PC-9 (cell line): ENCODE measurements at regions not wholly inside any gene's neighbourhood (a gene's known extent, or its start where the extent isn't known, plus 50 kb on each side); places are given as distances from the start of the nearest gene placed in this dataset.

Experiments
- BruUV-seq: library from RNA; stranded (reverse); fragments of 400-500 nt; replicated peaks from 2 replicates; lab custom pipeline; 2021; lab: Mats Ljungman, UMichigan
- CTCF ChIA-PET: fragments of 300-600 bp; sonication (Branson Sonifier 250); formaldehyde crosslinking; loops from one replicate; lab custom pipeline; 2022; ENCODE audit warnings: antibody characterized with exemption; lab: Charles Lee
- POLR2A ChIA-PET: fragments of 300-600 bp; sonication (Branson Sonifier 250); formaldehyde crosslinking; loops from one replicate; lab custom pipeline; 2022; ENCODE audit warnings: antibody characterized with exemption; ENCODE audit not compliant: unreplicated experiment; lab: Charles Lee
- DNase-seq, 2 experiments: peaks; one replicate each; pipeline versions ENCODE4 v3.0.0 to v3.0.0-alpha.2; 2015 to 2022; ENCODE audit warnings: mixed read lengths in 1 of 2
- H2AFZ ChIP-seq: fragments of 200-600 bp; sonication (generic); 2 replicates; pipeline ENCODE4 v1.8.1; 2017; ENCODE audit warnings: antibody characterized with exemption
- H3F3A ChIP-seq: fragments of 200-600 bp; sonication (generic); 2 replicates; pipeline ENCODE4 v1.8.1; 2017; ENCODE audit warnings: antibody characterized with exemption, mild to moderate bottlenecking, low read depth; ENCODE audit not compliant: insufficient read depth
- H3K27ac ChIP-seq: fragments of 200-600 bp; sonication (generic); 2 replicates; pipeline ENCODE4 v1.6.1; 2016; ENCODE audit warnings: mixed run types
- H3K27me3 ChIP-seq: fragments of 200-600 bp; sonication (generic); 2 replicates; pipeline ENCODE4 v1.6.1; 2016; ENCODE audit warnings: low read depth, mixed run types; ENCODE audit not compliant: insufficient read depth
- H3K36me3 ChIP-seq: fragments of 200-600 bp; sonication (generic); 2 replicates; pipeline ENCODE4 v1.6.1; 2016; ENCODE audit warnings: low read depth, mixed run types
- H3K4me1 ChIP-seq: fragments of 200-600 bp; sonication (generic); replicated peaks from 2 replicates; pipeline ENCODE4 v1.6.1; 2016; ENCODE audit warnings: mixed run types; ENCODE audit not compliant: insufficient read depth
- H3K4me2 ChIP-seq: fragments of 200-600 bp; sonication (generic); 2 replicates; pipeline ENCODE4 v1.6.1; 2017; ENCODE audit warnings: mixed run types
- H3K4me3 ChIP-seq: fragments of 200-600 bp; sonication (generic); 2 replicates; pipeline ENCODE4 v1.6.1; 2016; ENCODE audit warnings: mixed run types
- H3K79me2 ChIP-seq: fragments of 200-600 bp; sonication (generic); 2 replicates; pipeline ENCODE4 v1.6.1; 2017; ENCODE audit warnings: low read depth, mixed run types
- H3K9me2 ChIP-seq: fragments of 200-600 bp; sonication (generic); 2 replicates; pipeline ENCODE4 v1.8.1; 2017; ENCODE audit warnings: mild to moderate bottlenecking; ENCODE audit not compliant: insufficient read depth
- H3K9me3 ChIP-seq: fragments of 200-600 bp; sonication (generic); 2 replicates; pipeline ENCODE4 v1.8.1; 2016; ENCODE audit warnings: low read depth; ENCODE audit not compliant: insufficient read depth
- H4K20me1 ChIP-seq: fragments of 200-600 bp; sonication (generic); 2 replicates; pipeline ENCODE4 v1.8.1; 2017; ENCODE audit not compliant: insufficient read depth
- EZH2 ChIP-seq: fragments of 200-600 bp; sonication (generic); IDR thresholded peaks from 2 replicates; pipeline ENCODE4 v1.8.0; 2017; ENCODE audit warnings: antibody characterized with exemption, low read depth
- intact Hi-C: fragments of 100-400 bp; cut with micrococcal nuclease; formaldehyde crosslinking; loops from one replicate; pipeline ENCODE4 v1.10.0; 2022; ENCODE audit not compliant: unreplicated experiment
- TF ChIP-seq, protein P1 (sequence below): fragments of 200-600 bp; sonication (generic); conservative IDR thresholded peaks from 2 replicates; pipeline ENCODE4 v1.6.1; 2017; ENCODE audit warnings: mixed run types, antibody characterized with exemption, mild to moderate bottlenecking, moderate library complexity

DNA sequence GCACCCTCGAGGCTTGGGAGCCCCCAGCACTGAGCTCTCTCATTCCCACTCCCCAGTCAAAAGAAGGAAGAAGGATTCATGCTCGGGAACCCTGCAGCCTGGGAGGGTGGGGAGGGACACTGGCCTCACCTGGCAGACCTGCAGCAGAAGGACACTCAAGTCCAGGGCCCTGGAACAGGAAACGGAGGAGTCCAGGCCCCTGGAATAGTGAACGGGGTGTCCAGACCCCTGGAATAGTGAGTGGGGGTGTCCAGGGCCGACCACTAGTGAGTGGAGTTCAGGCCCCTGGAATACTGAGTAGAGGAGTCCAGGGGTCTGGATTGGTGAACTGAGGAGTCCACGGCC is 292.5 kb downstream of the NDUFA10 start:
- BruUV-seq: no TSS peak
- H3K27me3 ChIP-seq: peaks cover 84% of the 10 kb centered on the region
- DNase-seq: no peak
- no peaks in the 10 kb centered on the region for H3K9me2 ChIP-seq
- CTCF ChIA-PET: no interaction called here
- no peak overlapping the region for H3K4me3 ChIP-seq
- no peak overlapping the region for H3K4me2 ChIP-seq
- H3K9me3 ChIP-seq: no peaks in the 10 kb centered on the region
- no peaks in the 10 kb centered on the region for H3F3A ChIP-seq
- TF ChIP-seq, protein P1, sequence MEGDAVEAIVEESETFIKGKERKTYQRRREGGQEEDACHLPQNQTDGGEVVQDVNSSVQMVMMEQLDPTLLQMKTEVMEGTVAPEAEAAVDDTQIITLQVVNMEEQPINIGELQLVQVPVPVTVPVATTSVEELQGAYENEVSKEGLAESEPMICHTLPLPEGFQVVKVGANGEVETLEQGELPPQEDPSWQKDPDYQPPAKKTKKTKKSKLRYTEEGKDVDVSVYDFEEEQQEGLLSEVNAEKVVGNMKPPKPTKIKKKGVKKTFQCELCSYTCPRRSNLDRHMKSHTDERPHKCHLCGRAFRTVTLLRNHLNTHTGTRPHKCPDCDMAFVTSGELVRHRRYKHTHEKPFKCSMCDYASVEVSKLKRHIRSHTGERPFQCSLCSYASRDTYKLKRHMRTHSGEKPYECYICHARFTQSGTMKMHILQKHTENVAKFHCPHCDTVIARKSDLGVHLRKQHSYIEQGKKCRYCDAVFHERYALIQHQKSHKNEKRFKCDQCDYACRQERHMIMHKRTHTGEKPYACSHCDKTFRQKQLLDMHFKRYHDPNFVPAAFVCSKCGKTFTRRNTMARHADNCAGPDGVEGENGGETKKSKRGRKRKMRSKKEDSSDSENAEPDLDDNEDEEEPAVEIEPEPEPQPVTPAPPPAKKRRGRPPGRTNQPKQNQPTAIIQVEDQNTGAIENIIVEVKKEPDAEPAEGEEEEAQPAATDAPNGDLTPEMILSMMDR: no peak
- no peak for TF ChIP-seq EZH2
- no peak overlapping the region for H2AFZ ChIP-seq
- H4K20me1 ChIP-seq: peaks cover 19% of the 10 kb centered on the region; the same call in 1 of the 2 replicates
- no peaks in the 10 kb centered on the region for H3K79me2 ChIP-seq
- intact Hi-C loops: no loop called here
- H3K36me3 ChIP-seq: no peaks in the 10 kb centered on the region
- H3K27ac ChIP-seq: no peak overlapping the region
- H3K4me1 ChIP-seq: no peaks in the 10 kb centered on the region
- POLR2A ChIA-PET: no interaction called here

DNA sequence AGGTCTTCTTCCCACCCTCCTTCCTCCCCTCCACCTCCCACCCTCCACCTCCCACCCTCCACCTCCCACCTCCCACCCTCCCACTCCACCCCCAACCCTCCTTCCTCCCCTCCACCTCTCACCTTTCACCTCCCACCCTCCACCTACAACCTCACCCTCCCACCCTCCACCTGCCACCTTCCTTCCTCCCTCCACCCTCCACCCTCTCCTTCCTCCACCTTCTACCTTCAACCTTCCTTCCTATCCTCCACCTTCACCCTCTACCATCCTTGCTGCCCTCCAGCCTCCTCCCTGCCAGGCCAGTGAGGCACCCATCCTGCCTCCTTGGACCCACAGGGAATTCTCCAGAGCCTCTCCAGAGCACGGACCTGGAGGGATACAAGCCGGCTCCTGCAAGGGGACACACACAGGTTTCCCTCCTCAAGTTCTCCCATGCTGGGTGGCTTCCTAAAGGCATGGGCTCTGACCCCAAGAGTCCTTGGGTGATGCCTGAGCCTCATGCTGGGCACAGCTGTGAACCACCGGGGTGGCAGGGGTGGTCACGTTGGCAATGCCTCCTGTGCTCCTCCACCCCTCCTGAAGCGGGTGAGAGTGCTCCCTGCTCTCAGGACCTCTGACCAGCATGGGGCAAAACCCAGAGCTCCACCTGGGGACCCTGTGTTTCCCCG is 293.0 kb downstream of the NDUFA10 start:
- no peak for TF ChIP-seq EZH2
- TF ChIP-seq, protein P1: no peak
- CTCF ChIA-PET: no interaction called here
- H3K4me2 ChIP-seq: no peak overlapping the region

DNA sequence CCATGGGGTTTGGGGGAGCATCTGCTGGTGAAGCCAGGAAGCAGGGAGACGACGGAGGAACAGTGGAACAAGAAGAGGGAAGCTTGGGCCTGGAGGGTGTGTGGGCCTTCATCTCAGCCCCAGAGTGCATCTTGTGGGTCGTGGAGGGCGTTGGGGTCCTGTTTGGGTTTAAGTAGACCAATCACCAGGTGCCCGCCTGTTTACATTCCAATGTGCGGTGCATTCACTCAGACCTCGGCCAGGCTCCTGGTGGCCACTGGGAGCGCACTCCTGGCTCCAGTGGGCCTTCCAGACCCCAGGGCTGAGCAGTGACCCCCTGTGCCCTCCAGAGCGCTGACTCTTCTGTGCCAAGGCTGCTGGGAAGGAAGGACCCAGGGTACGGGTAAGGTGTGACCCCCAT is 293.7 kb downstream of the NDUFA10 start:
- no peaks in the 10 kb centered on the region for H3K36me3 ChIP-seq
- H3K4me1 ChIP-seq: no peaks in the 10 kb centered on the region
- POLR2A ChIA-PET: no interaction called here
- intact Hi-C loops: no loop called here
- no peak overlapping the region for H3K4me2 ChIP-seq
- BruUV-seq: no TSS peak
- H3K9me2 ChIP-seq: no peaks in the 10 kb centered on the region
- no peak overlapping the region for H2AFZ ChIP-seq
- H3F3A ChIP-seq: no peaks in the 10 kb centered on the region
- H3K9me3 ChIP-seq: no peaks in the 10 kb centered on the region
- CTCF ChIA-PET: no interaction called here
- no peaks in the 10 kb centered on the region for H3K79me2 ChIP-seq
- TF ChIP-seq, protein P1: peak; percentile 37; the same call in 1 of the 2 replicates
- no peak for TF ChIP-seq EZH2
- H4K20me1 ChIP-seq: peaks cover 24% of the 10 kb centered on the region; the same call in 1 of the 2 replicates
- H3K4me3 ChIP-seq: no peak overlapping the region
- H3K27ac ChIP-seq: no peak overlapping the region
- no peak for DNase-seq
- peaks cover 91% of the 10 kb centered on the region for H3K27me3 ChIP-seq

More for the DNA sequence above, 293.0 kb downstream of the NDUFA10 start:
- H3K27me3 ChIP-seq: peaks cover 89% of the 10 kb centered on the region
- H3K27ac ChIP-seq: no peak overlapping the region
- H4K20me1 ChIP-seq: peaks cover 22% of the 10 kb centered on the region; the same call in 1 of the 2 replicates
- DNase-seq: no peak
- H3K9me3 ChIP-seq: no peaks in the 10 kb centered on the region
- H3K4me3 ChIP-seq: no peak overlapping the region
- POLR2A ChIA-PET: no interaction called here
- no peaks in the 10 kb centered on the region for H3K9me2 ChIP-seq
- no peaks in the 10 kb centered on the region for H3K4me1 ChIP-seq
- no peaks in the 10 kb centered on the region for H3K36me3 ChIP-seq
- intact Hi-C loops: no loop called here
- no peak overlapping the region for H2AFZ ChIP-seq
- no peaks in the 10 kb centered on the region for H3F3A ChIP-seq
- no TSS peak for BruUV-seq
- no peaks in the 10 kb centered on the region for H3K79me2 ChIP-seq
